Hepatocyte (in vitro differentiated cells): ENCODE measurements at regions not wholly inside any gene's neighbourhood (a gene's known extent, or its start where the extent isn't known, plus 50 kb on each side); places are given as distances from the start of the nearest gene placed in this dataset.

ENCODE experiments used
- CTCF ChIP-seq: fragments of 200-600 bp; sonication (generic); IDR thresholded peaks from 2 replicates; pipeline ENCODE4 v1.5.1; 2016; ENCODE audit warnings: antibody characterized with exemption, mild to moderate bottlenecking; ENCODE audit not compliant: poor library complexity
- EZH2 ChIP-seq: fragments of 200-600 bp; sonication (generic); IDR thresholded peaks from 2 replicates; pipeline ENCODE4 v1.6.1; 2016; ENCODE audit warnings: antibody characterized with exemption, mild to moderate bottlenecking, borderline replicate concordance
- EZH2phosphoT487 ChIP-seq: fragments of 200-600 bp; sonication (generic); IDR thresholded peaks from one replicate; pipeline ENCODE4 v1.6.1; 2018; ENCODE audit warnings: antibody characterized with exemption, mild to moderate bottlenecking, low read depth, moderate library complexity; ENCODE audit not compliant: unreplicated experiment, severe bottlenecking

- TF ChIP-seq EZH2 (no peak), CTCF (no peak), EZH2phosphoT487 (no peak)
These were observed 119.7 kb downstream of the DTL start for GRCh38 chr1:212155219-212155618.
